ENCODE measurements at regions not wholly inside any gene's neighbourhood (a gene's known extent, or its start where the extent isn't known, plus 50 kb on each side); places are given as distances from the start of the nearest gene placed in this dataset.
A peak's percentile ranks its signal among the peaks of the same experiment; 100 is the strongest.

DNA sequence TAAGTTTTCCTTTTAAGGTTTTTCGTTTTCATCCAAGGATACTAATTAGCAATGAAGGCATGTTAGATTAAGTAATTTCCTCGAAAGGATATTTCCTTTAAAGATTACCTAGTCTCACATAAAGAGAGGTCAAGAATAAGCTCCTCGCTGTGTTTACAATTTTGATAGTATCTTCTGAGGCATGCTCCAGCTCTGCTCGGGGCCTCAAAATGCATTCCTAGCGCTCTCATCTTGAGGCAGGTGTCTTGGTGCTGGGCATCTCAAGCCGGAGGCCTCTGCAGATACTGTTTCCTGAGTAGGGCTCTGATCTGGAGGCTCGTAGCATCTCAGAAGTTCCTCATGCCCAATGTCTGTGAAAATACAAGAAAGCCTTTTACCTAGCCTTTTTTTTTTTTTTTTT lies 128.6 kb upstream of the SNX19 start:
- no peak for TF ChIP-seq CTCF (IDR thresholded peaks at IDR 0.05; ENCODE audit: low read depth, low read length)
- H3K4me3 ChIP-seq (ENCODE audit: low read depth, low read length): no peak overlapping the region

DNA sequence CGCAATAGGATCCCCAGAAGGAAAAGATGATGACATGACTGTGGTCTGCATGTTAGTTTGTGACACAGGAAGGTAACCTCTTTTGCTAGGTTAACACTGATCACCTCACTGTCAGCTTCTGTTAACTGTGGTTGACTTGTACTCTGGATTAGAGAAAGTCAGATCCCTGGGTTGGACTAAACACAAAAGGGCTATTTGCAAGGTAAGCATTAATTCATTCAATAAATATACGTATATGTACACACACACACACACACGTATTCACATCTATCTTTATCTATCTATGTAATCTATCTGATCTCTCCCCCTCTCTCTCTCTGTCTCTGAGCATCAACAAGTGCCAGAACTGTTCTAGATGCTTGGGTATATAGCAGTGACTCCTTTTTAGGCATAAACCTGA lies 136.1 kb upstream of the SNX19 start:
- no peak overlapping the region for H3K4me3 ChIP-seq (ENCODE audit: low read depth, low read length)
- TF ChIP-seq CTCF (IDR thresholded peaks at IDR 0.05; ENCODE audit: low read depth, low read length): no peak

- no peak overlapping the region for H3K4me3 ChIP-seq (ENCODE audit: low read depth, low read length)
- TF ChIP-seq CTCF (IDR thresholded peaks at IDR 0.05; ENCODE audit: low read depth, low read length): no peak
These were observed 139.8 kb upstream of the SNX19 start for GRCh38 chr11:131056036-131056435.

DNA sequence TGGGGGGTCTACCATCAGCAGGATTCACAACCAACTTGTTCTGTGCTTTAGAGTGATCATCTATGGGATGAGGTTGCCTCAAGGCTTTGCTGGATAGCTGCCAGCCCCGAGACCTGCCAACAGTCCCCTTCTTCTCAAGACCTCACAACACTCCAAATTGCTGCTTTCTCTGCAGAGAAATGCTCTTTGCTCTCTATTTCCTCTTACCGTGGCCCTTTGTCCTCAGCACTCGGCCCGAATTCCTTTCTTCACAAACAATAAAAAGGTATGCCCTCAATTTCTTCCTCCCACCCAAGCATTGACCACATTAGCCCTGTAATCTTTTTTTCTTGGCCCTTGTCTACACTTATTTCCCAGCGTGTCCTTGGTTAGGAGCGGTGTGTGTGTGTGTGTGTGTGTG lies 147.4 kb upstream of the SNX19 start:
- no peak overlapping the region for H3K4me3 ChIP-seq (ENCODE audit: low read depth, low read length)

GRCh38 chr11:131064373-131064991 lies 148.2 kb upstream of the SNX19 start:
- peak; percentile 94 for TF ChIP-seq CTCF (IDR thresholded peaks at IDR 0.05; ENCODE audit: low read depth, low read length)
- H3K4me3 ChIP-seq (ENCODE audit: low read depth, low read length): no peak overlapping the region

More for the DNA sequence above, 147.4 kb upstream of the SNX19 start:
- TF ChIP-seq CTCF (IDR thresholded peaks at IDR 0.05; ENCODE audit: low read depth, low read length): no peak

- no peak for TF ChIP-seq CTCF (IDR thresholded peaks at IDR 0.05; ENCODE audit: low read depth, low read length)
- H3K4me3 ChIP-seq (ENCODE audit: low read depth, low read length): no peak overlapping the region
These were observed 149.4 kb upstream of the SNX19 start for GRCh38 chr11:131065435-131066413.

GRCh38 chr11:131066551-131066950 lies 150.3 kb upstream of the SNX19 start:
- no peak overlapping the region for H3K4me3 ChIP-seq (ENCODE audit: low read depth, low read length)
- TF ChIP-seq CTCF (IDR thresholded peaks at IDR 0.05; ENCODE audit: low read depth, low read length): no peak
